IMR-90 (cell line): ENCODE measurements at regions not wholly inside any gene's neighbourhood (a gene's known extent, or its start where the extent isn't known, plus 50 kb on each side); places are given as distances from the start of the nearest gene placed in this dataset.

Experiments
- ATAC-seq: fragments of 200-7000 bp; cut with Tn5 transposase; 2 replicates; pipeline ENCODE4 v1.9.1; 2020; ENCODE audit warnings: low read depth, mild to moderate bottlenecking, moderate library complexity
- BruUV-seq: library from RNA; stranded (reverse); fragments of 400-500 nt; replicated peaks from 2 replicates; lab custom pipeline; 2021; lab: Mats Ljungman, UMichigan
- CTCF ChIA-PET: fragments of 300-600 bp; formaldehyde crosslinking; extraction: SDS; loops from one replicate; lab custom pipeline; 2021; ENCODE audit warnings: antibody characterized with exemption; lab: Yijun Ruan, JAX
- POLR2A ChIA-PET: fragments of 300-600 bp; sonication (Branson Sonifier 250); formaldehyde crosslinking; loops from one replicate; lab custom pipeline; 2022; ENCODE audit warnings: antibody characterized with exemption; ENCODE audit not compliant: unreplicated experiment; lab: Charles Lee
- DNase-seq: peaks from one replicate; pipeline ENCODE4 v3.0.0; 2013
- H2AFZ ChIP-seq: replicated peaks from 2 replicates; pipeline ENCODE3; 2013; ENCODE audit warnings: low read length, mild to moderate bottlenecking; ENCODE audit not compliant: poor library complexity
- H2AK5ac ChIP-seq: 2 replicates; pipeline ENCODE4 v1.6.1; 2013; ENCODE audit warnings: low read depth, low read length, inconsistent platforms
- H2AK9ac ChIP-seq: replicated peaks from 2 replicates; pipeline ENCODE3; 2013; ENCODE audit warnings: mild to moderate bottlenecking, low read depth, low read length, moderate library complexity; ENCODE audit not compliant: poor library complexity
- H2BK120ac ChIP-seq: 2 replicates; pipeline ENCODE4 v1.6.1; 2013; ENCODE audit warnings: low read depth, low read length, inconsistent platforms
- H2BK15ac ChIP-seq: 3 replicates; pipeline ENCODE4 v1.6.1; 2013; ENCODE audit warnings: low read depth, low read length, inconsistent platforms
- H2BK20ac ChIP-seq: 2 replicates; pipeline ENCODE4 v1.6.1; 2013; ENCODE audit warnings: low read depth, mild to moderate bottlenecking, inconsistent platforms, low read length, moderate library complexity
- H2BK5ac ChIP-seq: 2 replicates; pipeline ENCODE4 v1.6.1; 2013; ENCODE audit warnings: mild to moderate bottlenecking, low read depth, low read length, inconsistent platforms; ENCODE audit not compliant: poor library complexity, severe bottlenecking
- H3K14ac ChIP-seq: replicated peaks from 2 replicates; pipeline ENCODE4 v1.6.1; 2013; ENCODE audit warnings: low read depth, low read length, inconsistent platforms
- H3K18ac ChIP-seq: 2 replicates; pipeline ENCODE4 v1.6.1; 2013; ENCODE audit warnings: low read depth, low read length, control low read depth
- H3K23ac ChIP-seq: 2 replicates; pipeline ENCODE4 v1.6.1; 2013; ENCODE audit warnings: low read depth, low read length, inconsistent platforms
- H3K27ac ChIP-seq: 2 replicates; pipeline ENCODE4 v1.5.1; 2013; ENCODE audit warnings: mild to moderate bottlenecking, control low read depth, low read length; ENCODE audit not compliant: insufficient read depth
- H3K27me3 ChIP-seq: 2 replicates; pipeline ENCODE4 v1.6.1; 2013; ENCODE audit warnings: low read length; ENCODE audit not compliant: control insufficient read depth, insufficient read depth
- H3K36me3 ChIP-seq: 2 replicates; pipeline ENCODE4 v1.6.1; 2013; ENCODE audit warnings: low read length, mixed read lengths; ENCODE audit not compliant: control insufficient read depth, insufficient read depth
- H3K4ac ChIP-seq: 2 replicates; pipeline ENCODE4 v1.6.1; 2013; ENCODE audit warnings: low read depth, low read length, inconsistent platforms
- H3K4me1 ChIP-seq: 2 replicates; pipeline ENCODE4 v1.6.1; 2013; ENCODE audit warnings: low read length, mixed read lengths; ENCODE audit not compliant: control insufficient read depth, insufficient read depth
- H3K4me2 ChIP-seq: 2 replicates; pipeline ENCODE4 v1.6.1; 2013; ENCODE audit warnings: low read depth, mild to moderate bottlenecking, control low read depth, low read length, moderate library complexity
- H3K4me3 ChIP-seq: 2 replicates; pipeline ENCODE4 v1.5.1; 2013; ENCODE audit warnings: low read depth, mild to moderate bottlenecking, control low read depth, low read length, moderate library complexity; ENCODE audit not compliant: insufficient read depth
- H3K56ac ChIP-seq: 2 replicates; pipeline ENCODE4 v1.6.1; 2013; ENCODE audit warnings: low read length, inconsistent platforms; ENCODE audit not compliant: insufficient read depth; ENCODE audit errors: extremely low read depth
- H3K79me1 ChIP-seq, 2 experiments: 2 replicates each; pipeline ENCODE4 v1.6.1; 2013; ENCODE audit warnings: low read length in 2 of 2, inconsistent platforms in 1 of 2, low read depth in 1 of 2
- H3K9ac ChIP-seq: 2 replicates; pipeline ENCODE4 v1.6.1; 2013; ENCODE audit warnings: low read depth, low read length, control low read depth
- H3K9me1 ChIP-seq: 2 replicates; pipeline ENCODE4 v1.6.1; 2013; ENCODE audit warnings: low read length, inconsistent platforms; ENCODE audit not compliant: insufficient read depth
- H3K9me3 ChIP-seq: 2 replicates; pipeline ENCODE4 v1.6.1; 2013; ENCODE audit warnings: low read length; ENCODE audit not compliant: control insufficient read depth, insufficient read depth
- H4K20me1 ChIP-seq: 2 replicates; pipeline ENCODE4 v1.6.1; 2013; ENCODE audit warnings: low read length, inconsistent platforms; ENCODE audit not compliant: insufficient read depth
- H4K5ac ChIP-seq: 2 replicates; pipeline ENCODE4 v1.6.1; 2013; ENCODE audit warnings: mild to moderate bottlenecking, low read depth, low read length, control low read depth
- H4K8ac ChIP-seq, 2 experiments: 2 replicates each; pipeline ENCODE4 v1.6.1; 2013; ENCODE audit warnings: low read depth in 2 of 2, low read length in 2 of 2, control low read depth in 1 of 2, inconsistent platforms in 1 of 2
- H4K91ac ChIP-seq: 2 replicates; pipeline ENCODE4 v1.6.1; 2013; ENCODE audit warnings: low read depth, low read length, inconsistent platforms; ENCODE audit not compliant: insufficient read depth
- BHLHE40 ChIP-seq: fragments of 150-350 bp; IDR thresholded peaks from 2 replicates; pipeline ENCODE4 v1.6.1; 2016; ENCODE audit warnings: mild to moderate bottlenecking, low read depth, low read length
- CEBPB ChIP-seq: IDR thresholded peaks from 2 replicates; pipeline ENCODE4 v1.6.1; 2012; ENCODE audit warnings: low read depth, low read length, improper control_type of control experiment
- CHD1 ChIP-seq: IDR thresholded peaks from 2 replicates; pipeline ENCODE4 v1.6.1; 2012; ENCODE audit warnings: low read depth, low read length, improper control_type of control experiment
- CTCF ChIP-seq: conservative IDR thresholded peaks from 2 replicates; pipeline ENCODE4 v1.5.1; 2012; ENCODE audit warnings: mild to moderate bottlenecking, low read depth, low read length, improper control_type of control experiment
- ELK1 ChIP-seq: fragments of 150-350 bp; IDR thresholded peaks from 2 replicates; pipeline ENCODE4 v1.6.1; 2016; ENCODE audit warnings: low read depth, mild to moderate bottlenecking, low read length, moderate library complexity, borderline replicate concordance
- FOS ChIP-seq: fragments of 150-350 bp; IDR thresholded peaks from 2 replicates; pipeline ENCODE4 v1.6.1; 2016; ENCODE audit warnings: low read depth, low read length
- MAFK ChIP-seq: IDR thresholded peaks from 2 replicates; pipeline ENCODE4 v1.6.1; 2012; ENCODE audit warnings: low read depth, low read length, improper control_type of control experiment
- MAZ ChIP-seq: IDR thresholded peaks from 2 replicates; pipeline ENCODE4 v1.6.1; 2012; ENCODE audit warnings: low read depth, mild to moderate bottlenecking, low read length, improper control_type of control experiment, moderate library complexity, borderline replicate concordance
- MXI1 ChIP-seq: IDR thresholded peaks from 2 replicates; pipeline ENCODE4 v1.6.1; 2012; ENCODE audit warnings: low read depth, mild to moderate bottlenecking, low read length, moderate library complexity, borderline replicate concordance
- NFE2L2 ChIP-seq: fragments of 150-350 bp; IDR thresholded peaks from 2 replicates; pipeline ENCODE4 v1.6.1; 2016; ENCODE audit warnings: low read depth, mild to moderate bottlenecking, low read length
- POLR2A ChIP-seq: IDR thresholded peaks from 2 replicates; pipeline ENCODE4 v1.6.1; 2012; ENCODE audit warnings: mild to moderate bottlenecking, low read depth, low read length
- RAD21 ChIP-seq: IDR thresholded peaks from 2 replicates; pipeline ENCODE4 v1.6.1; 2012; ENCODE audit warnings: low read length, improper control_type of control experiment
- RCOR1 ChIP-seq: IDR thresholded peaks from 2 replicates; pipeline ENCODE4 v1.6.1; 2012; ENCODE audit warnings: mild to moderate bottlenecking, low read length, improper control_type of control experiment; ENCODE audit not compliant: insufficient replicate concordance
- RFX5 ChIP-seq: IDR thresholded peaks from 2 replicates; pipeline ENCODE4 v1.8.0; 2012; ENCODE audit warnings: low read depth, mild to moderate bottlenecking, low read length, moderate library complexity
- SMC3 ChIP-seq: fragments of 150-350 bp; IDR thresholded peaks from 2 replicates; pipeline ENCODE4 v1.6.1; 2016; ENCODE audit warnings: low read depth, mild to moderate bottlenecking, antibody characterized with exemption, low read length, moderate library complexity
- USF2 ChIP-seq: fragments of 150-350 bp; IDR thresholded peaks from 2 replicates; pipeline ENCODE4 v1.6.1; 2017; ENCODE audit warnings: mild to moderate bottlenecking, antibody characterized with exemption, low read length, low read depth
- WGBS, 2 experiments: methylation state at CpG; one replicate each; pipeline versions ENCODE4 v1.1.5 to v1.1.7; 2013; ENCODE audit warnings: missing lambda C conversion rate in 2 of 2; ENCODE audit not compliant: insufficient read length in 1 of 2; ENCODE audit errors: extremely low coverage in 2 of 2; 5-methylcytosine and 5-hydroxymethylcytosine counted together
- dilution Hi-C: fragments of 300-500 bp; cut with HindIII; formaldehyde crosslinking; loops from one replicate; pipeline ENCODE4 v1.14.3; 2018; ENCODE audit warnings: low sequenced_read_pairs; ENCODE audit not compliant: unreplicated experiment
- in situ Hi-C: fragments of 300-500 bp; cut with MboI; formaldehyde crosslinking; loops from 3 replicates; pipeline ENCODE4 v1.14.3; 2019; ENCODE audit warnings: low sequenced_read_pairs, inconsistent platforms, mixed read lengths
- intact Hi-C: fragments of 100-400 bp; cut with micrococcal nuclease; formaldehyde crosslinking; loops from 2 replicates; pipeline ENCODE4 v1.10.0; 2022

- Histone ChIP-seq H2AFZ (no peak overlapping the region), H3K36me3 (no peaks in the 10 kb centered on the region), H4K8ac (no peak overlapping the region), H3K27ac (no peak overlapping the region), H4K20me1 (no peaks in the 10 kb centered on the region), H4K91ac (no peak overlapping the region), H3K18ac (no peak overlapping the region), H2AK9ac (no peak overlapping the region), H2BK120ac (no peak overlapping the region), H3K9me3 (no peaks in the 10 kb centered on the region), H2BK15ac (no peak overlapping the region), H3K9ac (no peak overlapping the region), H3K27me3 (peaks cover 19% of the 10 kb centered on the region; the same call in 1 of the 2 replicates), H3K4me3 (no peak overlapping the region), H3K56ac (no peak overlapping the region), H3K14ac (no peak overlapping the region), H3K23ac (no peak overlapping the region), H3K79me1 (no peaks in the 10 kb centered on the region), H3K4ac (no peak overlapping the region), H4K5ac (no peak overlapping the region), H2BK20ac (no peak overlapping the region), H3K4me2 (no peak overlapping the region), H2BK5ac (no peak overlapping the region), H2AK5ac (no peak overlapping the region), H3K9me1 (no peaks in the 10 kb centered on the region), H3K4me1 (no peaks in the 10 kb centered on the region)
- no CpG with 5 or more reads among the region's 7 CpGs for WGBS, 2 experiments
- ATAC-seq (no peak), DNase-seq (no peak)
- in situ Hi-C loops: no loop called here
- BruUV-seq: no TSS peak
- POLR2A ChIA-PET: no interaction called here
- intact Hi-C loops: no loop called here
- dilution Hi-C loops: no loop called here
- TF ChIP-seq RFX5 (no peak), CEBPB (no peak), FOS (no peak), CTCF (no peak), MXI1 (no peak), SMC3 (no peak), BHLHE40 (no peak), MAFK (no peak), NFE2L2 (no peak), RAD21 (no peak), RCOR1 (no peak), MAZ (no peak), USF2 (no peak), POLR2A (no peak), ELK1 (no peak), CHD1 (no peak)
- CTCF ChIA-PET: no interaction called here
These were observed 153.6 kb upstream of the ARID2 start for GRCh38 chr12:45575823-45576475.
